BE2C (cell line): ENCODE measurements at regions not wholly inside any gene's neighbourhood (a gene's known extent, or its start where the extent isn't known, plus 50 kb on each side); places are given as distances from the start of the nearest gene placed in this dataset.
"Not testable (repeated sequence)": the region's sequence is repeated elsewhere in the genome, so short reads cannot be mapped to it uniquely, and the experiment has no call there.

Experiments used
- DNase-seq: peaks from one replicate; pipeline ENCODE4 v3.0.0-alpha.2; 2020
- H3K27me3 ChIP-seq: fragments of 250-450 bp; sonication (Bioruptor Pico); 2 replicates; pipeline ENCODE4 v1.5.1; 2020; ENCODE audit warnings: mild to moderate bottlenecking
- H3K36me3 ChIP-seq: fragments of 250-450 bp; sonication (Bioruptor Pico); 2 replicates; pipeline ENCODE4 v1.5.1; 2020; ENCODE audit warnings: mild to moderate bottlenecking
- H3K4me1 ChIP-seq: fragments of 250-450 bp; sonication (Bioruptor Pico); 2 replicates; pipeline ENCODE4 v1.5.1; 2020
- H3K4me3 ChIP-seq: 2 replicates; pipeline ENCODE4 v1.5.1; 2011; ENCODE audit warnings: low read depth, low read length
- H3K9me3 ChIP-seq: fragments of 250-450 bp; sonication (Bioruptor Pico); 2 replicates; pipeline ENCODE4 v1.5.1; 2020
- TF ChIP-seq, protein P1 (sequence below): IDR thresholded peaks from 2 replicates; pipeline ENCODE4 v1.5.1; 2012; ENCODE audit warnings: mild to moderate bottlenecking, low read depth, low read length

DNA sequence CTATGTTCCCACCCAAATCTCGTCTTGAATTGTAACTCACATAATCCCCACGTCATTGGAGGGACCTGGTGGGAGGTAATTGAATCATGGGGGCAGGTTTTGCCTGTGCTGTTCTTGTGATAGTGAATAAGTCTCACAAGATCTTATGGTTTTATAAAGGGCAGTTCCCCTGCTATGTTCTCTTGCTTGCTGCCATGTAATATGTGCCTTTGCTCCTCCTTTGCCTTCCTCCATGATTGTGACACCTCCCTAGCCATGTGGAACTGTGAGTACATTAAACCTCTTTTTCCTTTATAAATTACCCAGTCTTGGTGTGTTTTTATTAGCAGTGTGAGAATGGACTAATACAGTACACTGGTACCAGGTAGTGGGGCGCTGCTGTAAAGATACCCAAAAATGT is 177.6 kb upstream of the SYT10 start:
- no peak for DNase-seq
- H3K27me3 ChIP-seq, result no peaks in the 10 kb centered on the region
- no peak overlapping the region for H3K4me3 ChIP-seq

DNA sequence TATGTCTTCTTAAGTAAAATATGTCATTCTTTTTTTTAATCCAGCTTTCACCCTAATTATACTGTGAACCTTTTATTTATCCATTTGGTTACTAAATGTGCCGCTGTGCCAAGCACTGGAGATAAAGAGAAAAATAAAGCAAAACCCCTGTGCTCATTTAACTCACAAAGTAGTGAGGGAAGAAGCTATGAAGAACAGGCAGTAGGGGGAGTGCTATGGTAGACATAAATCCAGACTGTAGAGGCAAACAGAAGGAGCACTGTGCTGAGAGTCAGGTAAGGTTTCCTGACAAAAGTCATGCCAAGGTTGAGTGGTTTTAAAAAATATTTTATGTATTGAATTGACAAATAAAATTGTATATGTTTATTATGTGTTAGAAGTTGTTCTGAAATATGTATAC is 188.5 kb upstream of the SYT10 start:
- Histone ChIP-seq H3K36me3 (no peaks in the 10 kb centered on the region), H3K27me3 (no peaks in the 10 kb centered on the region), H3K4me1 (no peaks in the 10 kb centered on the region), H3K4me3 (no peak overlapping the region), H3K9me3 (no peaks in the 10 kb centered on the region)
- no peak for DNase-seq
- TF ChIP-seq, protein P1, sequence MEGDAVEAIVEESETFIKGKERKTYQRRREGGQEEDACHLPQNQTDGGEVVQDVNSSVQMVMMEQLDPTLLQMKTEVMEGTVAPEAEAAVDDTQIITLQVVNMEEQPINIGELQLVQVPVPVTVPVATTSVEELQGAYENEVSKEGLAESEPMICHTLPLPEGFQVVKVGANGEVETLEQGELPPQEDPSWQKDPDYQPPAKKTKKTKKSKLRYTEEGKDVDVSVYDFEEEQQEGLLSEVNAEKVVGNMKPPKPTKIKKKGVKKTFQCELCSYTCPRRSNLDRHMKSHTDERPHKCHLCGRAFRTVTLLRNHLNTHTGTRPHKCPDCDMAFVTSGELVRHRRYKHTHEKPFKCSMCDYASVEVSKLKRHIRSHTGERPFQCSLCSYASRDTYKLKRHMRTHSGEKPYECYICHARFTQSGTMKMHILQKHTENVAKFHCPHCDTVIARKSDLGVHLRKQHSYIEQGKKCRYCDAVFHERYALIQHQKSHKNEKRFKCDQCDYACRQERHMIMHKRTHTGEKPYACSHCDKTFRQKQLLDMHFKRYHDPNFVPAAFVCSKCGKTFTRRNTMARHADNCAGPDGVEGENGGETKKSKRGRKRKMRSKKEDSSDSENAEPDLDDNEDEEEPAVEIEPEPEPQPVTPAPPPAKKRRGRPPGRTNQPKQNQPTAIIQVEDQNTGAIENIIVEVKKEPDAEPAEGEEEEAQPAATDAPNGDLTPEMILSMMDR, result no peak

More for the DNA sequence above, 177.6 kb upstream of the SYT10 start:
- no peaks in the 10 kb centered on the region for H3K4me1 ChIP-seq
- H3K36me3 ChIP-seq, result no peaks in the 10 kb centered on the region
- TF ChIP-seq, protein P1, result no peak
- no peaks in the 10 kb centered on the region for H3K9me3 ChIP-seq

DNA sequence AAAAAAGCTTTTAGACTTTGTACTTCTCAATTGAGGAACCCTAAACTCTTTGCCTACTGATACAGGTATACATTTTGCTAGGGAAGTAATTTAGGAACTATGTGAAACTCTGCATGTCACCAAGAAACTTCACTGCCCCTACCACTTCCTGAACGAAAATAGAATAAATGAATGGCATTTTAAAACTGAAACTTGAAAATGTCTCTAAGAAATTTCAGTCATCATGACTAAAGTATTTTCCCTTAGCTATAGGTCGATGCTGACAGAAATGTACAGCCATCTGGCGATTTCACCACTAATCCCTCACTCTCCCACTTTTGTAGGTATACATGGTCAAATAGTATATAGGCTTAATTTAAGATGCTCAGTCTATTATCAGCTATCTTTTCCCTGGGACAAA is 194.9 kb upstream of the SYT10 start:
- TF ChIP-seq, protein P1, result no peak
- Histone ChIP-seq H3K4me3 (no peak overlapping the region), H3K9me3 (no peaks in the 10 kb centered on the region), H3K36me3 (no peaks in the 10 kb centered on the region), H3K27me3 (no peaks in the 10 kb centered on the region), H3K4me1 (no peaks in the 10 kb centered on the region)
- no peak for DNase-seq

DNA sequence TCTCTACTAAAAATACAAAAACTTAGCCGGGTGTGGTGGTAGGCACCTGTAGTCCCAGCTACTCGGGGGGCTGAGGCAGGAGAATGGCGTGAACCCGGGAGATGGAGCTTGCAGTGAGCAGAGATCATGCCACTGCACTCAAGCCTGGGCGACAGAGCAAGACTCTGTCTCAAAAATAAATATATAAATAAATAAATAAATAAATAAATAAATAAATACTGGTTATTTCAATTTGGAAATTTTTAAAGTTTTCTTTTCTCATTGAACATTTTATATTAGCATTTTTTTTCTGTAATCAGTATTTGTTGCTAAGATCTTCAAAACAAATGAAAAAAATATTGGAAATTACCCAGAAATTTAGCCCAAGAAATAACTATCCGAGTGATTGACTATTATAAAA is 197.3 kb upstream of the SYT10 start:
- not testable (repeated sequence) for H3K27me3 ChIP-seq, H3K4me1 ChIP-seq, H3K36me3 ChIP-seq, H3K4me3 ChIP-seq, DNase-seq, H3K9me3 ChIP-seq

DNA sequence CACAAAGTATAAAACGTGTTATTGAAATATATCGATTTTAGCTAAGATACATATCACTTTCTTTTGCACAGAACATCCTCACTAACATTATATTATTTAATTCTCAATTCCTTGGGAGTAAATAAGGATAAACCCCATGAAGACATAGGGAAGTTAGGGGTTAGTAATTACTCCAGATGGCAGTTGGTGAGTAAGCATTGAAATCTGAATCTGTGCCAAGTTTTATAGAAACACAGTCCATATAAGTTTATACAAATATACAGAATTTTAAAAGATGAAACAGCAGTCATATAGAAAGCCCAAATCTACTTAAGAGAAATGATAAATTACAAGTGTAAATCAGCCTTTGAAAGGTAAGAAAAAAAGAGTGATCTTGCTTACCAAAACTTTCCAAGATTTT is 200.4 kb upstream of the SYT10 start:
- no peaks in the 10 kb centered on the region for H3K27me3 ChIP-seq
- TF ChIP-seq, protein P1, result no peak
- H3K36me3 ChIP-seq, result no peaks in the 10 kb centered on the region
- H3K4me3 ChIP-seq, result no peak overlapping the region
- H3K9me3 ChIP-seq, result no peaks in the 10 kb centered on the region
- H3K4me1 ChIP-seq, result no peaks in the 10 kb centered on the region
- DNase-seq, result no peak

DNA sequence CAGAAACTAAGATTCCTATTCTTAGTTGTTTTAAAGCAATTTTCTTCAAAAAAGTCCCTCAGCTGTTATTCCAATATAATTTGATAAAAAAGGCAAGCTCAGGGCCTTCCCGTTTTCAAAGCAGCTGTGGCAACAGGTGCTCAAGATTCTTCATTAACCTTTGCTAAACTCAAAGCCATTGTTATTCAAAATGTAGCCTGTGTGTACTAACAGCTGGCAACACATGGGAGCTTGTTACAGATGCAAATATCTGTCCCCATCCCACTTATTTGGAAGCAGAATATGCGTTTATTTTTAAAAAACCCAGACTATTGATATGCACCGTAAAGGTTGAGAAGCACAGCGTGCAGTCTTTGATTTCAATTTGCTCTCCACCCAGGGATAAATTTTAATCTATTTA is 210.4 kb upstream of the SYT10 start:
- Histone ChIP-seq H3K4me3 (no peak overlapping the region), H3K9me3 (no peaks in the 10 kb centered on the region), H3K36me3 (no peaks in the 10 kb centered on the region), H3K27me3 (no peaks in the 10 kb centered on the region), H3K4me1 (no peaks in the 10 kb centered on the region)
- no peak for DNase-seq
- TF ChIP-seq, protein P1, result no peak

DNA sequence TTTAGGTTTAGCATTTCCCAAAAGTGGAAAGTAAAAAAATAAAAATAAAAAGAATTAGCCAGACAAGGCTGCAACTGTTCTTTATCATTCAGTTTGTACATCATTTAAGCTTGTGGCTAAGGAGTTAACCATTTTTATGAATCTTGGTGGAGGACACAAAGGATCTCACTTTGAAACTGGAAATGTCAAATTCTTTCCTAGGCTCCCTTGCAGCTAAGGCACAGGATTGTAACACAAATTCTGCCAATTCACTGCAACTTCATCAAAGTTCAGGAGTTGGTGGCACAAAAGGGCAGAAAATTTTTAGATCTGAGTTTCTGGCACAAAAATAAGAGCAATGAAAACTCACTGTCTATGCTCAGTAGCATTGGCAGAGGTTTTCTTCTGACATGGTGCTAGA is 211.2 kb upstream of the SYT10 start:
- Histone ChIP-seq H3K36me3 (no peaks in the 10 kb centered on the region), H3K27me3 (no peaks in the 10 kb centered on the region), H3K9me3 (no peaks in the 10 kb centered on the region), H3K4me1 (no peaks in the 10 kb centered on the region), H3K4me3 (no peak overlapping the region)
- no peak for DNase-seq
- TF ChIP-seq, protein P1, result no peak
